GM12892 (cell line): ENCODE measurements at regions not wholly inside any gene's neighbourhood (a gene's known extent, or its start where the extent isn't known, plus 50 kb on each side); places are given as distances from the start of the nearest gene placed in this dataset.

ENCODE experiments used
- POLR2AphosphoS5 ChIP-seq: IDR thresholded peaks from 2 replicates; pipeline ENCODE4 v1.6.1; 2011; ENCODE audit warnings: low read depth, low read length, control low read depth
- TAF1 ChIP-seq: IDR thresholded peaks from 2 replicates; pipeline ENCODE4 v1.6.1; 2011; ENCODE audit warnings: low read depth, mild to moderate bottlenecking, control low read depth, low read length, borderline replicate concordance

- TF ChIP-seq POLR2AphosphoS5 (no peak), TAF1 (no peak)
These were observed 229.3 kb upstream of the CTNND2 start for GRCh38 chr5:12133520-12133919.
